Hematopoietic multipotent progenitor cell (in vitro differentiated cells): ENCODE measurements at regions not wholly inside any gene's neighbourhood (a gene's known extent, or its start where the extent isn't known, plus 50 kb on each side); places are given as distances from the start of the nearest gene placed in this dataset.
"Not testable (repeated sequence)": the region's sequence is repeated elsewhere in the genome, so short reads cannot be mapped to it uniquely, and the experiment has no call there.

ENCODE experiments used
- DNase-seq, 3 donors: peaks; one replicate each; pipeline ENCODE4 v3.0.0-alpha.2; 2011 to 2015; ENCODE audit warnings: low read depth in 2 of 3, low spot score in 2 of 3

DNA sequence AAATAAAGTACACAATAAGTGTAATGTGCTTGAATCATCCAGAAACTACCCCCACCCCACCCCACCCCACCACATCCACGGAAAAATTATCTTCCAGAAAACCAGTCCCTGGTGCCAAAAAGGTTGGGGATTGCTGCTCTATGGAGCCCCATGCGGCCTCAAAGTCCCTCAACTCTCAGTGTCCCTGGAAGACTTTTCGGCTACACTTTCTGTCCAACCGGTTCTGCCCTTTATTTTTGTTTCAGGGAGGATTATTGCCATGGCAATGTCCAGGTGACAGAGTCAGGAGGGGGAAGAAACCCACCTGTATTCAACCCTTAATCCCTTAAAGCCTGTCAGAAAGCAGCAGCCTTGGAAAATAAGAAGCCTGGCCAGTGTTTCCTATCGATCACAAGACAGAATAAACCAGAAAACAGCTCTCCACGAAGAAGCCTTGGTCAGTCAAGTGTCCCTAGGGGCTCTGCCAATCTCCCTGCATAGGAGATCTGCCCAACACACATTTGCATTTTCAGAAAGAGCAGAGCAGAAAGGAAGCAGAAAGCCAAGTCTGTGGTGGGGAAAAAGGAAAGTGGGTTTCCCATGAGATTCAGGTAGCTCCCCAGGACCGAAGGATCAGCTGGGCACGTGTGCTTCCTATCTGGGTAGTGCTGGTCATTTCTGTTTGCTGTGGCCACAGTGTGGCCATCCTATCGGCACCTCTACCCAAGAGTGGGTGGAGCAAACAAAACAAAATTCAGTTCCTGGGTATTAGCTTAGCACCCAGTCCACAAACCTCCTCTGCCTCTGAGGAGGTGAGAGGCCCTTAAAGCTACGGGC is 342.7 kb downstream of the SOX9 start:
- DNase-seq: no peak

DNA sequence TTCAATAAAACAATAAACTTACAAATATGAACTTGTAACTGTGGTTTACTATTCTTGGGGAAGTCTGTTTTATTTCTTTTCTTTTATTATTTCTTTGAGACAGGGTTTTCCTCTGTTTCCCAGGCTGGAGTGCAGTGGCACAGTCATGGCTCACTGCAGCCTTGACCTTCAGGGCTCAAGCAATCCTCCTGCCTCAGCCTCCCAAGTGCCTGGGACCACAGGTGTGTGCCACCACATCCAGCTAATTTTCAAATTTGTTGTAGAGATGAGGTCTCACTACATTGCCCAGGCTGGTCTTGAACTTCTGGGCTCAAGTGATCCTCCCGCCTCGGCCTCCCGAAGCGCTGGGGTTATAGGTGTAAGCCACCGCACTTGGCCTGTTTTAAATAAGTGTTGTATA is 343.4 kb downstream of the SOX9 start:
- not testable (repeated sequence) for DNase-seq

DNA sequence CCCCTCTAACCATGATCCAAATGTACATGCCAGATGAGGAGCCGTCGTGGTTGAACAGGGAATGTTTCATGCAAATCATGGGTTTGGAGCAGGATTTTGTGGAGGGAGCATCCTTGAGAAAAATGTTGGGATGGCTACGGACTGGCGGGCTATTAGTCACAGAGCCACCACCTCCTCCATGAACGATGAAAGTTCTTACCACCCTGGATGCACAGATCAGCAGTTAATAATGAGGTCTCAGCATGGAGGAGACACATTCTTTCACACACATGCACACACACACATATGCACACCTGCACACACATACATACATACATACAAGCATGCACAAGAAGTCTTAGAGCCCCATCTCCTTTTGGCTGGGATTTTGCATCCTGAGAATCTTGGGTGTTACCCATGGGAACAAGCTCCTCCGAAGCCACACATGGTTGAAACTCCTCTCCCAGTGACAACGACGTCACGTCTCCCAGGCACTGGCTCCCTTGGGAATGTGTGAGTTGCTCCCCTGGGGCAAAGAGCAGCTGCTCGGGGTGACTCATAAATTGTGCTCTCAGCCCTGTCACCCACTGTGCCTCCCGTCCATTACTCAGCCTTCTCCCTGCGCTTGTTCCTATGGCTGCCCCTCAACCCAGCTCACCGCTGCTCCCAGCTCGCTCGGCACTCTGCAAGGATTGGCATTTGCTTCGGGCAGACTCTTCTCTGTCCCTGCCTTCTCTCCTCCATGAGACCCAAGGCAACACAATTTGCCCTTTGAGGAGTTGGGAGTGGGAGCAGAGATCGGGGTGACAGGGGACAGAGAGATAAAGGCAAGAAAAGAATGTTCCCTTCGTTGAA is 344.6 kb downstream of the SOX9 start:
- no peak for DNase-seq

DNA sequence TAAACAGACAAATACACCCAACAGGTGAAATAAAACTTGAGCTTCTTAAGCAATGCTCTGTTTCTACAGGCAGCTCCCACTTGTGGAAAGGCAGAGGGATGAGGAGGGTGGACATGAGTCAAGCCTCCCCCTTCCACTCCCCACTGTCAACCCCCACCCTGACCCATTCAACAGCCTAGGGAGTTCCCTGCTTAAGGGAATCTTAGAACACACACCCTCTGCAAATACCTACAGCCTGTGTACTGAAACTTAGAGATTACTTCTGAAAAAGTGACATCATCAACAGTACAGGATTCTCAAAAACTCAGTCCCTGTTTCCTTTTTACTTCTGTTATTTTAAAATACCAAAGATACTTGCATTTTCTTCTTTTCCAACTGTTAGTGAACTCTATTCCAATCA is 345.4 kb downstream of the SOX9 start:
- DNase-seq: no peak

DNA sequence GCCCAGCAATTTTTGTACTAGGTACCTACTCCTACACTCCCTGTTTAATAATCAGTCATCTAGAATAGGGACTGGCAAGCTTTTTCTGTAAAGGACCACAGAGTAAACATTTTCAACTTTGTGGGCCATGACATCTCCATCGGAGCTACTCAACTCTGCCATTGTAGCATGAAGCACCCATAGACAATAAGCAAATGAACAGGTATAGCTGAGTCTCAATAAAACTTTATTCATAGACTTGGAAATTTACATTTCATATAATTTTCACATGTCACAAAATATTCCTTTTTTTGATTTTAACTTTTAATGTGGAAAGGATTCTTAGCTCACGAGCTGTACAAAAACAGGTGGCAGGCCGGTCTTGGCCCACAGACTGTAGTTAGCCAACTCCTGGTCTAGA is 345.8 kb downstream of the SOX9 start:
- DNase-seq: no peak

DNA sequence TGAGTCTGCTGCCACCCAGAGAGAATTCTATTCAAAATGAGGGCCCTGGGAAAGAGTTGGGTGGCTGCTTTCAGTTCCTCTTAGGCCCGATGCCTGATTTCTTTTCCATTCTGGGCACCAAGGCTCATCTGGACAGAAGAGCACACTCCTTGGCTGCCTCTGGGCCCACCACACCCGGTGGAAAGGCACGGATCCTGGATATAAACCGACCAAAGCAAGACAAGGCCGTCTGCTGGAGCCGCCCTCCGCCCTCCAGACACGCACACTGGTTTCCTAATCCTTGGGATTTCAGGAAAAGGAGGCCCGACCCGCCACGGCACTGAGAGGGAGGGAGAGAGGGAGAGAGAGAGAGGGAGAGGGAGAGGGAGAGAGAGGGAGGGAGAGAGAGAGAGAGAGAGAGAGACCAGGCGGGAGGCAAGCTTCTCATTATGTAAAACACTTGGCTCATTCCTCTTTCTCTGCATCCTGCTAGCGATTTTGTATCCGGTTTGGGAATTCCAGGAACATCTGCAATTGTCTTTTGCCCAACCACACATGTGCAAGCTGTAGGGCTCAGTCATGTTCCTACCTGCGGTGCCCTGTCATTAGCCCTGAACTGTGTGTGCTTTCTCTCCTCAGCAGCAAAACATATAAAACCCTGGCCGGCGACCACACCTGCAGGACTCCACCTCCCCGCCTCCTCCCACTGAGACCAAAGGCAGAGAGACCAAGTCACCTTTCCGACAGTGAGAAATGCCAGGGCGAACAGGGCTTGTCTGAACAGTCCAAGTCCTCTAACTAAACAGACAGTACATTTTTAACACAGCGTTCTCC is 347.2 kb downstream of the SOX9 start:
- no peak for DNase-seq

DNA sequence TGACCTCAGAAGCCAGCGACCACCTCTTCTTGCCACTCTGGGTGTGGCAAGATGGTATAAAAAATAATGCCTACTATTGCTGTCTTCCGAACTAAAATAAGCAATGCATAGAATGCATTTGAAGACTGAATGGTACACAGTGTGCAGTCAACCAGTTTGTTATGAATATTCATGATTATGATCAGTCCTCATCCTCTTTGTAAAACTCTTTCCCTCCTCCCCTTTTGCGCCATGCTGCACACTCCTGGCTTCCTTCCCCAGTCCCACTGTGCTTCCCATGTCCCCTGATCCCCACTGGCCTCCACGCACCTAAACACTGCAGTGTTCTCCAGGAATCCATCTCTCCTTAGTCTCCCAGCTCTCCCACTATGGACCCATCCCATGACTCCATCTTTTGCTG is 348.0 kb downstream of the SOX9 start:
- DNase-seq: no peak

DNA sequence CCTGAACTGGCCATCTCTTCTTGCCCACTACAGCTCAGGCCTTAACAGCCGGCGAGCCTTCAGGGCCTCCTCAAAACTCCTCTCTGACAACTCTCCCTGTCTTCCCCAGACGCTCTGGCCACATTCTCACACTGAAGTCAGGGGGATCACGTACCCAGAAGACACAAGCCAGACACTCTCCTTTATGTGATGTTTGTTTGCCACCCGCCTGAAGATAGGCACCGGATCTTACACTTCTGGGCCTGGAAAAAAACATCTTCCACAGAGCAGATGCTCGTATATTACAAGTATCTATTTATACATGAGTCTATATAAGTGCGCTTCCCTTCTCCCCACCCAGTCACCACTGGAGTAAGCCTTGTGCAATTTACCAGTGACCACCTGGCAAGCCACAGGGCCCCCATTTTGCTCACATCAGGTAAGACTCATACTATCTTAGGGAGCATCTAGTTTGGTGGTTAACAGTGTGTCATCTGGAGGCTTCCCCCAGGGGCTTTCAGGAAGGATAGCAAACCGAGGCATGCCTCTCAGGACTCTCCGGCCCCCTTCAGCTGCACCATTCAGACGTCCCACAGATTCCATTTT is 349.4 kb downstream of the SOX9 start:
- no peak for DNase-seq

DNA sequence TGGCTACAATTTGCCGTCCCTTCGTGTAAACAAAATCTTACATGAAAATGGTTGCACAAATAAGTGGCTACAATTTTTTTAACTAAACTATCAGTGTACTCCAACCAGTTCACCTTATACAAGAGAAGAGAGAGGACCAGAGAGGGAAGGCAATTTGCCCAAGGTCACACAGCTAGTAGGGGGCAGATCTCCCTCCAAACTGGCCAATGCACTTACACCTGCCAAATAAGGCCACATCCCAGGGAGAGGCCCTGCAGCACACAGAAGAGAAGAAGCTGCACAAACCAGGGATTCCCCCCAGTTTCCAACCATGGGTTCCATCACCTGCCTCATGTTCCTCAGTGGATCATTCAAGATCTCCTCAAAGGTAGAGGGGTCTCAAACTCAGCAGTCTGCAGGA is 349.9 kb downstream of the SOX9 start:
- no peak for DNase-seq

DNA sequence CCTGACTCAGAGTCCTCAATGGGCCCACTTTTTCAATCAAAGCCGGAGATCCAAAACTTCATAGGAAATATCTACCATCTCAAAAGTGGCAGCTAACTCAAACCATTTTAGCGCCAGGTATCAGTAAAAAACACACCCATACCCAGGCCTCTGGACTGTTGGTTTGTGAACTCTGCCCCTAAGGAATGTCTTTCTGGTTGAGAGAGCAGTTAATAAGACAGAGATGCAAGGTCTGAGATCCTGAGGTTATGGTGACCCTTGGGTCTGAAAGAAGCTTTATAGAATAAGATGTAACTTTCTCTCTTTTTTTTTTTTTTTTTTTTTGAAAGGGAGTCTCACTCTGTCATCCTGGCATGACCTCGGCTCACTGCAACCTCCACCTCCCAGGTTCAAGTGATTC is 350.5 kb downstream of the SOX9 start:
- DNase-seq: no peak

DNA sequence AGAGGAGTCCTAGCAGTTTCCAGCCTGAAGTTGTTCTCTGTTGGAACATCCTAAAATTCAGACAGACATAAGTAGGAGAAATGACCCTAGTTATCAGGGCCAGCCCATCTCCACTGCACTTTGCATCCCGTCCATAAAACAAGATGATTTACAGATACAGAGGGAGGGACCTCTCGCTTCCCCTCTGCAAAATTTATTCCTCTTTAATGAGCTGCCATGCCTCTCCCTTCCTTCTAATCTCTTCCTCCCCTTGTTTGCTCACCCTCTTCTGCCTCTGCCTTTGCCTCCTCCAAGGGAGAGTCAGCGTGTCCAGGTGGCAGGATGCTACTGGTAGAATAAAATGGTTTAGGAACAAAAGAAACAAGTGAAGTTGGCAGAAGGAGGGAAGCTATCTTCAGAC is 351.3 kb downstream of the SOX9 start:
- no peak for DNase-seq

DNA sequence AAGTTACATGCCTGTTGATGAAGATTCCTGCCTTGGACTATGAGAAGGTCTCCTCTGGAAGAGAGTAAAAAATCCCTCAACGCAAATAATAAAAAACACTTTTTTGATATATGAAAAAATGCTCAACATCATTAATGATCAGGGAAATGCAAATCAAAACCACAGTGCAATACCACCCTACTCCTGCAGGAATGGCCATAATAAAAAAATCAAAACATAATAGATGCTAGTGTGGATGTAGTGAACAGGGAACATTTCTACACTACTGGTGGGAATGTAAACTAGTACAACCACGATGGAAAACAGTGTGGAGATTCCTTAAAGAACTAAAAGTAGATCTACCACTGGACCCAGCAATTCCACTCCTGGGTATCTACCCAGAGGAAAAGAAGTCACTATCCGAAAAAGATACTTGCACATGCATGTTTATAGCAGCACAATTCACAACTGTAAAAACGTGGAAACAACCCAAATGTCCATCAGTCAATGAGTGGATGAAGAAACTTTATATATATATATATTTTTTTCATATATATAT is 352.1 kb downstream of the SOX9 start:
- not testable (repeated sequence) for DNase-seq

DNA sequence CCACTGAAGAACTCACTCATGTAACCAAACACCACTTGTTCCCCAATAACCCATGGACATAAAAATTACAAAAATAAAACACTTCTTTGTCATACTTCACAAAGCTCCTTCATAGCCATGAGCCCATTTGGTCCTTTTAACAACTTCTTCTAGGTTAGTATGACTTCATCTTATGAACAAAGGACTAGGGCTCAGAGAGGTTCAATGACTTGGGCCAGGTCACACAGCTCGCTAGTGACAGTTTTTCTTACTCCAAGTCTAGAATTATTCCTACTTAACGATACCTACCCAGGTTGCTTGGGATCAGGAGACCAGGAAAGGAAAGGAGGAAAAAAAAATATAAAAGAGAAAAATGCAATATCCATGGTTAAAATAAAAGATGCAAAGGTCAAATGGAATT is 353.4 kb downstream of the SOX9 start:
- DNase-seq: no peak

DNA sequence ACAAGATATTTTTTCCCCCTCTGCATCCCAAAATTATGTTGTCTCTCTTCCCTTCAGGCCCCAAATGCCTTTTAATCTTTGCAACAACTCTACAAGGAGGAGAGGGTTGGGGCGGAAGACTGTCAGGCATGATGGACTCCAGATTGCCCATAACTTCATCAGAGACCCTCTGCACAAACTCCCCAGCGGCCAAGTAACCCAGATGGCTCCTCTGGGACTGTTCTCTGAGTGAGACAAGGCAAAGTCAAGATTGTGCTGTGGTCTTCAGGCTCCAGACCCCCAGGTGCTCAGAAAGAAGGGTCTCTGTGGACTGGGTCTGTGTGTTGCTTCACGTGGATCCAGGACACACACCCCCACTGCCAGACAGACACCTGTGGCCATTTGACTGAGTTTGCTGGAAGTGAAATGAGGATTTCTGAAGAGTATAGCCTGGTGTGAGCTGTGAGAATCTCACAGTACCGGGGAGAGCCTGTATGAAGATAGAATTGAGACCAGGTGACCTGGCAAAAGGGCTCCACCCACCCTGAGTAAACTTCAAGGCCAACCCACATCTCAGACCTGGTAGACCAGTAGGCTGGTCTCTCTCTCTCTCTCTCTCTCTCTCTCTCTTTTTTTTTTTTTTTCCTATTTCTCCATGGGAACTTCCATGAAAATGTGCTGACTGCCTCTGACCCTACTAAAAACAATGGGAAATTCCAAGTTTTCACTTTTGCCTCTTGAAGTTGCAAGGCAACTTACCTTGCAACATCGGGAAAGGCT is 354.1 kb downstream of the SOX9 start:
- DNase-seq: no peak

DNA sequence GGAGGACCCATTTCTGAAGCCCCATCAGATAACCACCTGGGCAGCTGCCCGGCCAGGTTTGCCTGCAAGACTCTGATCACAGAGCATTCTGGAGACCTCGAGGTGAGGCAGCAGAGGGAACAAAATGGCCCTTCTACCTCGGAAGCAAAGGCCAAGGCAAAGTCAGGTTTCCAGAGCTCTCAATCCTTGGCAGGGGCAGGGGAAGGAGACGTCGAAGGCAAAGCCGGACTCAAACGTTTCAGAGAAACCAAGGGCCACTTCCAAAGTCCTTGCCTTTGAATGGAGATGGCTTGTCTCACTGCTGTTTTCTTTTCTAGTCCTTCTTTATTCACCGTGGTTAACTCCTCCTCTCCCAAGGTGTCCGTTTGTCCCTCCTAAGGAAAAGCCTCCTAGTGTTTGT is 355.3 kb downstream of the SOX9 start:
- no peak for DNase-seq

DNA sequence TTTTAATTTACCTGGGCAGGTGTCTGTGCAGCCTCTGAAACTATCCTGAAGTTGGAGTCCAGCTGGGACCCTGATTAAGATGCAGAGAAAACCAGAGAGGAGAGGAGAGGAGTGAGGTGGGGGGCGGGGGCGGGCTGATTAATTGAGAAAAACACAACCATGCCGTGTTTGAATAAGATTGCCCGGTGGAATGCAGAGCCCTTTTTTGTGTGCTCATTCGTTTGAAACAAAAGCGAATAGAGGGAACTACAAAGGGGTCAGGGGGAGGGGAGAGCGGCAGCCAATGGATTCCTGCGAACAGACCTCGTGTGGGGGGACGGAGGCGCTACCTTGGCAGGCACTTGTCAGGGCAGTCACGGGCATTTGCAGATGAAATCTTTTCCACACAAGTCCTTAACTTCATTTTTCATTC is 355.8 kb downstream of the SOX9 start:
- DNase-seq: no peak

DNA sequence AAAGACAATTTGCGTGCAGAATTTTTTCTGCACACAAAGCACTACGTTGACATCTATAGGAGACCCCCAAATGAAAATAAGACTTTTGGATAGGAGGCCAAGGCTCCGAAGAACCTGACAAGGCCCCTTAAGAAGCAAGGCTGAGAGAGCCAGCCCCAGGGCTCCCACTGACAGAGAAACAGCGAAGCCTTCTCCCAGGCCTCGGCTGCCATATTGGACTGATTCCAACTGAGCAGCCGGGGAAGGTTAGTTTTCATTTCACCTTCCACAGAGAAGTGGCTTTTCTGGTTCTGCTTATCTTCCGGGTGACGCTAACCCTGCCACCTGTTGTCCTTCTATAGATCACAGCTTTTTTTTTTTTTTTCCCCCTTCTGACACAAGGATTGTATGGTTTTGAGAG is 356.7 kb downstream of the SOX9 start:
- DNase-seq: no peak

DNA sequence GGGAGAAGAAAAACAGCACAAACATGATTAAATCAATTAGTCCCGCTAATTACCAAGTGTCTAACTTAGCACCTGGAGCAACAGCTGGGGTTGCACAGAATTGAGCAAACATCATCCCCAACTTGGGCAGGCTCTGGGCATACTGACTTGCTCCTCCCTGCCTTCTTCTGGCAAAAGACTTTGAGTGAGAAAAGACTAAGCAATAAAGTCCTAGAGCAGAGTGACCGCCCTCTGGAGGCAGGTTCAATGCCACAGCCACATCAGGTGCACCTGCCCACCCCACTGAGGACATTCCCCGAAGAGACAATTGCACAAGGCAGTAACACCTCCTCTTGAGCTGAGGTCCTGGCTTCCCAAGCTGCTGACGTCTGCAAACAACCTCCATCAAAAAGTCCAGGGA is 358.3 kb downstream of the SOX9 start:
- no peak for DNase-seq

DNA sequence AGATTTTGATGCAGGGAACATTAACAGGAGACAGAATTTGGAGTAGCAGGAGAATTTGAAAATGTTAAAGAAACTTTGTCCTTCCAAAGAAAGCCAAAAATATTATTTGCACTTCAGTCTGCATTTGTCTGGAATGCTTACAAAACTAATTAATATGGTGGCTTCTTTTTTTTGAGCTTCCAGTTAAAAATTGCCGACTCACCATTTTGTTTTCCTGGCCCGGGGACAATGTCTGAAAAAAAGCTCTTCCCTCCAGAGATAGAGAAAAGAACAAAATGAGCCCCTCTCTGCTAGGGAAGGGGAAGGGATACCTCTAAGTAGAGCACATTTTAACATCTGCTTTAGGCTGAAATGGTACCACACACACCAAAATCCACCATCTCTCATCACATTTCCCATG is 360.8 kb downstream of the SOX9 start:
- DNase-seq: no peak

DNA sequence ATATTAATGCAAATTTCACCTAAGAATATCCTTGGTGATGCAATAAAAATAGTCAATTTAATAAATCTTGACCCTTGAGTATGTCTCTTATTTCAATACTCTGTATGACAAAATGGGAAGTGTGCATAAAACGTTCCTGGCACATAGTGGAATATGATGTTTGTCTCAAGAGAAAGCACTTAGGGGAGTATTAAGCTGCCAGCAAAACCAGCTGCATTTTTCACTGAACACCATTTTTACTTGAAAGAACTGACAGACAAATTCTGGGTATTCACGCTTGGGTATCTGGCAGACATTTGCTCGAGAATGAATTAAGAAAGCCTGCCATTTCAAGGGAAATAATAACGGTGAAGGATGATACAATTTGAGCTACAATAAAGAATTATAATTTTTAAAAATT is 364.8 kb downstream of the SOX9 start:
- no peak for DNase-seq
